SK-N-SH (cell line): ENCODE measurements at regions not wholly inside any gene's neighbourhood (a gene's known extent, or its start where the extent isn't known, plus 50 kb on each side); places are given as distances from the start of the nearest gene placed in this dataset.

Experiments used
- CHD2 ChIP-seq: fragments of 150-350 bp; IDR thresholded peaks from 2 replicates; pipeline ENCODE4 v1.6.1; 2018; ENCODE audit warnings: low read length; ENCODE audit not compliant: partially characterized antibody
- EP300 ChIP-seq, 2 experiments: IDR thresholded peaks; 2 replicates each; pipeline versions ENCODE4 v1.4.0 to v1.6.1; 2012; ENCODE audit warnings: borderline replicate concordance in 1 of 2, low read depth in 1 of 2, low read length in 1 of 2
- EZH2phosphoT487 ChIP-seq: fragments of 200-600 bp; sonication (generic); IDR thresholded peaks from 2 replicates; pipeline ENCODE4 v1.6.1; 2017; ENCODE audit warnings: low read depth, mixed run types, mild to moderate bottlenecking, antibody characterized with exemption, moderate library complexity, borderline replicate concordance
- FOXM1 ChIP-seq: IDR thresholded peaks from 2 replicates; pipeline ENCODE4 v1.4.0; 2012; ENCODE audit warnings: low read depth, mild to moderate bottlenecking
- GABPA ChIP-seq: IDR thresholded peaks from 2 replicates; pipeline ENCODE4 v1.4.0; 2012; ENCODE audit warnings: low read depth, mild to moderate bottlenecking
- JUND ChIP-seq: IDR thresholded peaks from 2 replicates; pipeline ENCODE4 v1.4.0; 2012
- MAX ChIP-seq: IDR thresholded peaks from 2 replicates; pipeline ENCODE4 v1.4.0; 2012; ENCODE audit warnings: low read depth
- POLR2AphosphoS5 ChIP-seq: IDR thresholded peaks from 2 replicates; pipeline ENCODE4 v1.6.1; 2012; ENCODE audit warnings: low read depth, low read length
- TCF12 ChIP-seq: IDR thresholded peaks from 2 replicates; pipeline ENCODE4 v1.4.0; 2012
- TF ChIP-seq, protein P1 (sequence below): fragments of 200-600 bp; sonication (generic); IDR thresholded peaks from 2 replicates; pipeline ENCODE4 v1.6.1; 2017; ENCODE audit warnings: antibody characterized with exemption, mild to moderate bottlenecking, moderate library complexity
- TF ChIP-seq, protein P2 (sequence below): IDR thresholded peaks from 2 replicates; pipeline ENCODE4 v1.6.1; 2012; ENCODE audit warnings: mild to moderate bottlenecking, low read depth, low read length, moderate library complexity

GRCh38 chr12:87233671-87234070 lies 795.5 kb downstream of the C12orf50 start:
- TF ChIP-seq, protein P1, sequence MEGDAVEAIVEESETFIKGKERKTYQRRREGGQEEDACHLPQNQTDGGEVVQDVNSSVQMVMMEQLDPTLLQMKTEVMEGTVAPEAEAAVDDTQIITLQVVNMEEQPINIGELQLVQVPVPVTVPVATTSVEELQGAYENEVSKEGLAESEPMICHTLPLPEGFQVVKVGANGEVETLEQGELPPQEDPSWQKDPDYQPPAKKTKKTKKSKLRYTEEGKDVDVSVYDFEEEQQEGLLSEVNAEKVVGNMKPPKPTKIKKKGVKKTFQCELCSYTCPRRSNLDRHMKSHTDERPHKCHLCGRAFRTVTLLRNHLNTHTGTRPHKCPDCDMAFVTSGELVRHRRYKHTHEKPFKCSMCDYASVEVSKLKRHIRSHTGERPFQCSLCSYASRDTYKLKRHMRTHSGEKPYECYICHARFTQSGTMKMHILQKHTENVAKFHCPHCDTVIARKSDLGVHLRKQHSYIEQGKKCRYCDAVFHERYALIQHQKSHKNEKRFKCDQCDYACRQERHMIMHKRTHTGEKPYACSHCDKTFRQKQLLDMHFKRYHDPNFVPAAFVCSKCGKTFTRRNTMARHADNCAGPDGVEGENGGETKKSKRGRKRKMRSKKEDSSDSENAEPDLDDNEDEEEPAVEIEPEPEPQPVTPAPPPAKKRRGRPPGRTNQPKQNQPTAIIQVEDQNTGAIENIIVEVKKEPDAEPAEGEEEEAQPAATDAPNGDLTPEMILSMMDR: no peak
- TF ChIP-seq CHD2 (no peak), MAX (no peak), POLR2AphosphoS5 (no peak), EP300 (IDR thresholded peaks at IDR 0.05; ENCODE audit: borderline replicate concordance in 1 of 2, low read depth in 1 of 2, low read length in 1 of 2) (no peak), FOXM1 (no peak), TCF12 (no peak), GABPA (no peak), EZH2phosphoT487 (no peak), JUND (no peak)
- TF ChIP-seq, protein P2, sequence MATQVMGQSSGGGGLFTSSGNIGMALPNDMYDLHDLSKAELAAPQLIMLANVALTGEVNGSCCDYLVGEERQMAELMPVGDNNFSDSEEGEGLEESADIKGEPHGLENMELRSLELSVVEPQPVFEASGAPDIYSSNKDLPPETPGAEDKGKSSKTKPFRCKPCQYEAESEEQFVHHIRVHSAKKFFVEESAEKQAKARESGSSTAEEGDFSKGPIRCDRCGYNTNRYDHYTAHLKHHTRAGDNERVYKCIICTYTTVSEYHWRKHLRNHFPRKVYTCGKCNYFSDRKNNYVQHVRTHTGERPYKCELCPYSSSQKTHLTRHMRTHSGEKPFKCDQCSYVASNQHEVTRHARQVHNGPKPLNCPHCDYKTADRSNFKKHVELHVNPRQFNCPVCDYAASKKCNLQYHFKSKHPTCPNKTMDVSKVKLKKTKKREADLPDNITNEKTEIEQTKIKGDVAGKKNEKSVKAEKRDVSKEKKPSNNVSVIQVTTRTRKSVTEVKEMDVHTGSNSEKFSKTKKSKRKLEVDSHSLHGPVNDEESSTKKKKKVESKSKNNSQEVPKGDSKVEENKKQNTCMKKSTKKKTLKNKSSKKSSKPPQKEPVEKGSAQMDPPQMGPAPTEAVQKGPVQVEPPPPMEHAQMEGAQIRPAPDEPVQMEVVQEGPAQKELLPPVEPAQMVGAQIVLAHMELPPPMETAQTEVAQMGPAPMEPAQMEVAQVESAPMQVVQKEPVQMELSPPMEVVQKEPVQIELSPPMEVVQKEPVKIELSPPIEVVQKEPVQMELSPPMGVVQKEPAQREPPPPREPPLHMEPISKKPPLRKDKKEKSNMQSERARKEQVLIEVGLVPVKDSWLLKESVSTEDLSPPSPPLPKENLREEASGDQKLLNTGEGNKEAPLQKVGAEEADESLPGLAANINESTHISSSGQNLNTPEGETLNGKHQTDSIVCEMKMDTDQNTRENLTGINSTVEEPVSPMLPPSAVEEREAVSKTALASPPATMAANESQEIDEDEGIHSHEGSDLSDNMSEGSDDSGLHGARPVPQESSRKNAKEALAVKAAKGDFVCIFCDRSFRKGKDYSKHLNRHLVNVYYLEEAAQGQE: no peak
